HEK293 (cell line): ENCODE measurements at regions not wholly inside any gene's neighbourhood (a gene's known extent, or its start where the extent isn't known, plus 50 kb on each side); places are given as distances from the start of the nearest gene placed in this dataset.

Experiments
- CTCF ChIP-seq: fragments of 450-650 bp; formaldehyde crosslinking; IDR thresholded peaks from 2 replicates; pipeline ENCODE4 v1.5.1; 2016; ENCODE audit warnings: missing biosample characterization, missing genetic modification characterization
- REST ChIP-seq: fragments of 450-650 bp; formaldehyde crosslinking; IDR thresholded peaks from 2 replicates; pipeline ENCODE4 v1.5.1; 2016; ENCODE audit warnings: missing biosample characterization, missing genetic modification characterization
- TCF7L2 ChIP-seq: IDR thresholded peaks from 2 replicates; pipeline ENCODE4 v1.6.1; 2011; ENCODE audit warnings: low read depth, mild to moderate bottlenecking, inconsistent platforms, low read length, moderate library complexity, borderline replicate concordance
- ZBTB44 ChIP-seq: fragments of 450-650 bp; IDR thresholded peaks from 2 replicates; pipeline ENCODE4 v1.5.1; 2018; ENCODE audit warnings: missing biosample characterization, mild to moderate bottlenecking, missing genetic modification characterization
- ZNF24 ChIP-seq: fragments of 450-650 bp; formaldehyde crosslinking; IDR thresholded peaks from 2 replicates; pipeline ENCODE4 v1.5.1; 2016; ENCODE audit warnings: missing biosample characterization, missing genetic modification characterization
- ZNF518A ChIP-seq: fragments of 450-650 bp; formaldehyde crosslinking; conservative IDR thresholded peaks from 2 replicates; pipeline ENCODE4 v1.5.1; 2016; ENCODE audit warnings: low read depth, missing biosample characterization, missing genetic modification characterization
- ZNF621 ChIP-seq: fragments of 450-650 bp; formaldehyde crosslinking; IDR thresholded peaks from 2 replicates; pipeline ENCODE4 v1.5.1; 2017; ENCODE audit warnings: missing biosample characterization, missing genetic modification characterization
- ZNF660 ChIP-seq: fragments of 450-650 bp; IDR thresholded peaks from 2 replicates; pipeline ENCODE4 v1.5.1; 2018; ENCODE audit warnings: missing biosample characterization, mild to moderate bottlenecking, missing genetic modification characterization
- TF ChIP-seq, protein P1 (sequence below): fragments of 450-650 bp; formaldehyde crosslinking; IDR thresholded peaks from 2 replicates; pipeline ENCODE4 v1.5.1; 2017; ENCODE audit warnings: missing biosample characterization, missing genetic modification characterization
- TF ChIP-seq, protein P2 (sequence below): fragments of 450-650 bp; formaldehyde crosslinking; IDR thresholded peaks from 2 replicates; pipeline ENCODE4 v1.5.1; 2016; ENCODE audit warnings: missing biosample characterization, missing genetic modification characterization

DNA sequence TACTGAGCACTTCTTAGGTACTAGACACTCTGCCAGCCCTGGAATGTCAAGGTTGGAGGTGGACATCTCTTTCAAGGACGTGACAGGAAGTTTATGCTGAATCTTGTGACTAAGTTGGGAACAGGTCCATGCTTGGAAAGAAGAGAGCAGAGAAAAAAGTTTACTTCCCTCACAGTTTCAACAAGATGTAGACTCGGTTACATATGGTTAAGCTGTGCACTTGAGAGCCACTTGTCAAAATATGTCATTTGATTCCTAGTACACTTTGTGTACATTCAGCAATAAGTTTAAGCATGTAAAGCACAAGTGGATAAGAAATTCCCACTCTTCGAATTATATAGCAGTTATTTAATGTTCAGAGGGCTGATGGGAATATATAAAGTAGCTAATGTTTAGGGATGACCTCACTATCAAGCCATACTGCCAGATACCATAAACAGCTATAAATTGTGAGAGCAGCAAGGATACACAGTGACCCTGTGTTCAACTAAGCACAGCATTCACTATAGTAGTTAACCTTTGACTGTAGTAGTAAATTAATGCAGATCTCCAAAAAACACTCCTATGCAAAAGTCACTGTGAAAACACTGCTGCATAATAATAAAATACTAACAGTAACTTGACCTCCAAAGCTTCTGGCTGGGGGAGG is 1944.6 kb upstream of the WWC1 start:
- TF ChIP-seq ZBTB44 (tag by site-specific recombination) (no peak), CTCF (no peak), ZNF24 (tag by site-specific recombination) (no peak), ZNF660 (no peak), TCF7L2 (no peak), REST (tag by site-specific recombination) (no peak), ZNF518A (no peak), ZNF621 (tag by site-specific recombination) (no peak)
- TF ChIP-seq, protein P1, sequence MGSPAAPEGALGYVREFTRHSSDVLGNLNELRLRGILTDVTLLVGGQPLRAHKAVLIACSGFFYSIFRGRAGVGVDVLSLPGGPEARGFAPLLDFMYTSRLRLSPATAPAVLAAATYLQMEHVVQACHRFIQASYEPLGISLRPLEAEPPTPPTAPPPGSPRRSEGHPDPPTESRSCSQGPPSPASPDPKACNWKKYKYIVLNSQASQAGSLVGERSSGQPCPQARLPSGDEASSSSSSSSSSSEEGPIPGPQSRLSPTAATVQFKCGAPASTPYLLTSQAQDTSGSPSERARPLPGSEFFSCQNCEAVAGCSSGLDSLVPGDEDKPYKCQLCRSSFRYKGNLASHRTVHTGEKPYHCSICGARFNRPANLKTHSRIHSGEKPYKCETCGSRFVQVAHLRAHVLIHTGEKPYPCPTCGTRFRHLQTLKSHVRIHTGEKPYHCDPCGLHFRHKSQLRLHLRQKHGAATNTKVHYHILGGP = no peak
- TF ChIP-seq, protein P2, sequence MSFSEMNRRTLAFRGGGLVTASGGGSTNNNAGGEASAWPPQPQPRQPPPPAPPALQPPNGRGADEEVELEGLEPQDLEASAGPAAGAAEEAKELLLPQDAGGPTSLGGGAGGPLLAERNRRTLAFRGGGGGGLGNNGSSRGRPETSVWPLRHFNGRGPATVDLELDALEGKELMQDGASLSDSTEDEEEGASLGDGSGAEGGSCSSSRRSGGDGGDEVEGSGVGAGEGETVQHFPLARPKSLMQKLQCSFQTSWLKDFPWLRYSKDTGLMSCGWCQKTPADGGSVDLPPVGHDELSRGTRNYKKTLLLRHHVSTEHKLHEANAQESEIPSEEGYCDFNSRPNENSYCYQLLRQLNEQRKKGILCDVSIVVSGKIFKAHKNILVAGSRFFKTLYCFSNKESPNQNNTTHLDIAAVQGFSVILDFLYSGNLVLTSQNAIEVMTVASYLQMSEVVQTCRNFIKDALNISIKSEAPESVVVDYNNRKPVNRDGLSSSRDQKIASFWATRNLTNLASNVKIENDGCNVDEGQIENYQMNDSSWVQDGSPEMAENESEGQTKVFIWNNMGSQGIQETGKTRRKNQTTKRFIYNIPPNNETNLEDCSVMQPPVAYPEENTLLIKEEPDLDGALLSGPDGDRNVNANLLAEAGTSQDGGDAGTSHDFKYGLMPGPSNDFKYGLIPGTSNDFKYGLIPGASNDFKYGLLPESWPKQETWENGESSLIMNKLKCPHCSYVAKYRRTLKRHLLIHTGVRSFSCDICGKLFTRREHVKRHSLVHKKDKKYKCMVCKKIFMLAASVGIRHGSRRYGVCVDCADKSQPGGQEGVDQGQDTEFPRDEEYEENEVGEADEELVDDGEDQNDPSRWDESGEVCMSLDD = no peak
